ENCODE measurements at regions not wholly inside any gene's neighbourhood (a gene's known extent, or its start where the extent isn't known, plus 50 kb on each side); places are given as distances from the start of the nearest gene placed in this dataset.

DNA sequence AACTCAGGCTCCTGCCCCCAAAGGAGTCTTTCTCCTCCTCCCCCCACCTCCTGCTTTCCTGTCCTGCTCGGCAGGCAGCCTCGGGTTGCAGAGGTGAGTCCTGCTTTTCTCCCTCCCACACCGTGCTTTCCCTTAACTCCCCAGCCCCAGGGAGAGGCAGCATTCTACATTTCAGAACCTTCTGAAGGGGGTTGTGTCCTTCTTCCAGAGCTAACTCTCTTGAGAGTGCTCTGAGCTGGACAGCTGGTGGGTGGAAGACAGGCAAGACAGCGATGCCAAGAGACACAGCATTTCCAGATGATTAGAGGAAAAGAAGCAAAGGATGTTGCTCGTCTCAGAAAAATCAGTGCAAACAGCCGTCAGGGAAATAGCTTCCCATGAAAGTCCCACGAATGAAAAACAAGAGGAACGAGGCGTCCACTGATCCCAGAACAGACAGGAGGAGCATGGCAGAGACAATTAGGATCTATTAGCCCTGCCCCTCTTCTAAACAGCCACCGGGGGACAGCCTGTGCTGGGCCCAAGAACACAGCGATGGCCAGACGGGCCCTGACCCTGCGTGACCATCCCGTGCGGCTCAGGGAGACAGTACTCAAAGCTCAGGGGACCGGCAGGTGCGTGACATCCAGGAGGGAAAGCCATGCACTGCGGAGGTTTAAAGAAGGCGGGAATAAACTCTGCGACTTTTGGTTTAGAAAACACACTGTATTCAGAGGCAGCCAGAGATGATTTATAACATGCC lies 216.5 kb upstream of the RTL1 start:
- TF ChIP-seq EZH2 (IDR thresholded peaks at IDR 0.05; ENCODE audit: borderline replicate concordance, low read depth, low read length, severe bottlenecking) (no peak), CTCF (IDR thresholded peaks at IDR 0.05; ENCODE audit: borderline replicate concordance, extremely low read depth, low read length, poor library complexity, severe bottlenecking) (peak; percentile 46)
